OCI-LY3 (cell line): ENCODE measurements at regions not wholly inside any gene's neighbourhood (a gene's known extent, or its start where the extent isn't known, plus 50 kb on each side); places are given as distances from the start of the nearest gene placed in this dataset.
"Not testable (repeated sequence)": the region's sequence is repeated elsewhere in the genome, so short reads cannot be mapped to it uniquely, and the experiment has no call there.

ENCODE experiments used
- H2AFZ ChIP-seq: fragments of 200-600, 300-600 bp; shearing (Covaris generic); 2 replicates; pipeline ENCODE4 v1.6.0; 2014; ENCODE audit warnings: antibody characterized with exemption, low read depth, low read length
- H3K27ac ChIP-seq: fragments of 200-600, 300-600 bp; sonication (generic); 2 replicates; pipeline ENCODE4 v1.5.1; 2014; ENCODE audit warnings: mild to moderate bottlenecking, low read length, moderate library complexity, mixed read lengths
- H3K27me3 ChIP-seq: fragments of 200-600, 300-600 bp; sonication (generic); 2 replicates; pipeline ENCODE4 v1.6.1; 2014; ENCODE audit warnings: low read depth, low read length, mixed read lengths
- H3K36me3 ChIP-seq: fragments of 200-600, 300-600 bp; sonication (generic); replicated peaks from 2 replicates; pipeline ENCODE3; 2014; ENCODE audit warnings: low read depth, low read length, mixed read lengths
- H3K4me1 ChIP-seq: fragments of 300-600, 200-600 bp; sonication (generic); 2 replicates; pipeline ENCODE4 v1.6.1; 2014; ENCODE audit warnings: low read length, mixed read lengths
- H3K4me2 ChIP-seq: fragments of 200-600, 300-600 bp; sonication (generic); 2 replicates; pipeline ENCODE4 v1.6.1; 2014; ENCODE audit warnings: low read length, mixed read lengths
- H3K4me3 ChIP-seq: fragments of 300-600, 200-600 bp; sonication (generic); 2 replicates; pipeline ENCODE4 v1.5.1; 2014; ENCODE audit warnings: antibody characterized with exemption, mild to moderate bottlenecking, low read length, moderate library complexity
- H3K79me2 ChIP-seq: fragments of 300-600, 200-600 bp; shearing (Covaris generic); 2 replicates; pipeline ENCODE4 v1.6.1; 2014; ENCODE audit warnings: mild to moderate bottlenecking, low read length, mixed read lengths
- H3K9ac ChIP-seq: fragments of 300-600, 200-600 bp; shearing (Covaris generic); 2 replicates; pipeline ENCODE4 v1.6.0; 2014; ENCODE audit warnings: mild to moderate bottlenecking, low read length, moderate library complexity
- H3K9me3 ChIP-seq: fragments of 200-600, 300-600 bp; shearing (Covaris generic); 2 replicates; pipeline ENCODE4 v1.6.1; 2014; ENCODE audit warnings: low read length, mixed read lengths; ENCODE audit not compliant: insufficient read depth
- H4K20me1 ChIP-seq: fragments of 200-600, 300-600 bp; sonication (generic); 2 replicates; pipeline ENCODE4 v1.6.1; 2016; ENCODE audit warnings: low read length, mixed read lengths; ENCODE audit not compliant: insufficient read depth
- CTCF ChIP-seq: fragments of 200-600, 300-600 bp; sonication (generic); IDR thresholded peaks from 2 replicates; pipeline ENCODE4 v1.5.1; 2014; ENCODE audit warnings: antibody characterized with exemption, low read length, low read depth
- EZH2phosphoT487 ChIP-seq: fragments of 200-600 bp; shearing (Covaris generic); IDR thresholded peaks from 2 replicates; pipeline ENCODE4 v1.6.1; 2018; ENCODE audit warnings: antibody characterized with exemption, mixed run types, low read depth

- Histone ChIP-seq H3K9ac (no peak overlapping the region), H3K36me3 (no peaks in the 10 kb centered on the region), H3K79me2 (no peaks in the 10 kb centered on the region), H3K27ac (no peak overlapping the region), H4K20me1 (no peaks in the 10 kb centered on the region), H3K4me3 (no peak overlapping the region), H3K9me3 (peaks cover 9% of the 10 kb centered on the region), H3K27me3 (no peaks in the 10 kb centered on the region), H3K4me1 (no peaks in the 10 kb centered on the region), H2AFZ (no peak overlapping the region), H3K4me2 (no peak overlapping the region)
- no peak for TF ChIP-seq EZH2phosphoT487
Observed at GRCh38 chr4:30559481-30559880, 160.7 kb upstream of the PCDH7 start.

GRCh38 chr4:30586850-30587249, 133.3 kb upstream of the PCDH7 start:
- H3K9me3 ChIP-seq, result no peaks in the 10 kb centered on the region
- H3K27me3 ChIP-seq, result no peaks in the 10 kb centered on the region
- H3K36me3 ChIP-seq, result no peaks in the 10 kb centered on the region
- no peak overlapping the region for H3K4me2 ChIP-seq
- no peak overlapping the region for H3K9ac ChIP-seq
- no peak overlapping the region for H3K4me3 ChIP-seq
- H3K79me2 ChIP-seq, result no peaks in the 10 kb centered on the region
- no peaks in the 10 kb centered on the region for H3K4me1 ChIP-seq
- TF ChIP-seq CTCF, result no peak
- TF ChIP-seq EZH2phosphoT487, result no peak
- no peak overlapping the region for H3K27ac ChIP-seq
- no peaks in the 10 kb centered on the region for H4K20me1 ChIP-seq
- H2AFZ ChIP-seq, result no peak overlapping the region

GRCh38 chr4:30589669-30590068, 130.5 kb upstream of the PCDH7 start:
- not testable (repeated sequence) for H3K4me2 ChIP-seq

GRCh38 chr4:30600246-30601017, 119.7 kb upstream of the PCDH7 start:
- no peaks in the 10 kb centered on the region for H3K27me3 ChIP-seq
- no peaks in the 10 kb centered on the region for H3K9me3 ChIP-seq
- no peak for TF ChIP-seq EZH2phosphoT487
- TF ChIP-seq CTCF, result no peak
- no peak overlapping the region for H3K9ac ChIP-seq
- H3K36me3 ChIP-seq, result no peaks in the 10 kb centered on the region
- no peaks in the 10 kb centered on the region for H3K79me2 ChIP-seq
- H3K4me3 ChIP-seq, result no peak overlapping the region
- H4K20me1 ChIP-seq, result no peaks in the 10 kb centered on the region
- H3K4me2 ChIP-seq, result no peak overlapping the region
- H3K4me1 ChIP-seq, result no peaks in the 10 kb centered on the region
- no peak overlapping the region for H3K27ac ChIP-seq
- H2AFZ ChIP-seq, result no peak overlapping the region

More at GRCh38 chr4:30589669-30590068, 130.5 kb upstream of the PCDH7 start:
- not testable (repeated sequence) for H2AFZ ChIP-seq, H3K27me3 ChIP-seq, H3K4me3 ChIP-seq, H4K20me1 ChIP-seq, H3K9ac ChIP-seq, H3K9me3 ChIP-seq, H3K4me1 ChIP-seq, H3K27ac ChIP-seq, H3K79me2 ChIP-seq, H3K36me3 ChIP-seq

- H3K4me3 ChIP-seq, result no peak overlapping the region
- no peaks in the 10 kb centered on the region for H3K36me3 ChIP-seq
- no peaks in the 10 kb centered on the region for H3K27me3 ChIP-seq
- no peaks in the 10 kb centered on the region for H3K4me1 ChIP-seq
- no peak overlapping the region for H2AFZ ChIP-seq
- no peaks in the 10 kb centered on the region for H3K9me3 ChIP-seq
- no peak overlapping the region for H3K9ac ChIP-seq
- no peaks in the 10 kb centered on the region for H4K20me1 ChIP-seq
- no peaks in the 10 kb centered on the region for H3K79me2 ChIP-seq
- H3K27ac ChIP-seq, result no peak overlapping the region
- no peak for TF ChIP-seq CTCF
- no peak for TF ChIP-seq EZH2phosphoT487
- no peak overlapping the region for H3K4me2 ChIP-seq
Observed at GRCh38 chr4:30601070-30601865, 118.9 kb upstream of the PCDH7 start.
